ENCODE measurements at regions not wholly inside any gene's neighbourhood (a gene's known extent, or its start where the extent isn't known, plus 50 kb on each side); places are given as distances from the start of the nearest gene placed in this dataset.
"Not testable (repeated sequence)": the region's sequence is repeated elsewhere in the genome, so short reads cannot be mapped to it uniquely, and the experiment has no call there.

DNA sequence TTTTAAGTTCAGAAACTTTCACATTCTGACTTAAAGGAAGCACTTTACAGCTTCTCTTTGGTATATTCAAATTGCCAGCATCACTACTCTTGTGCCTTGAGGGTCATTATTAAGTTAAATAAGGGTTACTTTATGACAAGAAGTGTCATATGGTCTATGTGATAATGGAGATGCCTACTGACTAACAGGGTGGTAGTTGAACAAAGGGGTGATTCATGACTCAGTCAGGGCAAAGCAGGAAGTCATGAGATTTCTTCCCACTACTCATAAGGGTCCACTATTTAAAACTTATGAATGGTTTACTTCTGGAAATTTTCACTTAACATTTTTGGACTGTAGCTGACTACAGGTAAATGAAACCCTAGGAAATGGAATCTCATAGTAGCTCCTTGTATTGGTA is 938.3 kb upstream of the PTPRD start:
- DNase-seq = no peak

DNA sequence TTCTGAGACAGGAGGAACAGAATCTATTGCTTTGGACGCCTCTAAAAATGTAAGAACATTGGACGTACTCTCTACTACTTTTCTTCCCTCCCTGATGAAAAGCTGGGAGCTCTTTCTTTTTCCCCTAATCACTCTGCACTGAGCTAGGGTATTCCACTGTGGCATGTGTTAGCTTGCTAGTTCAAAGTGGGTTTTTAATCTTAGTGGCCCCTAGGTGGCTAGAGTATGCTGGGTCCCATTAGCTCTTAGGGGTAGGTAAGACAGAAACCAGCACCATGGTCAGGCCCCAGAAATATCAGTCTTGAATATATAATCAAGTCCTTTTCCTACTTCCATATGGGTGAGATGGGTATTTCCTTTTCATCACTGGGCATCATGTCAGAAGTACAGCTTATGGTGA is 945.2 kb upstream of the PTPRD start:
- no peak for DNase-seq
- TF ChIP-seq GATA1 (IDR thresholded peaks at IDR 0.05; ENCODE audit: low read depth, low read length) (no peak), POLR2A (IDR thresholded peaks at IDR 0.05; ENCODE audit: low read length) (no peak)

More for the DNA sequence above, 938.3 kb upstream of the PTPRD start:
- TF ChIP-seq GATA1 (IDR thresholded peaks at IDR 0.05; ENCODE audit: low read depth, low read length) = no peak
- no peak for TF ChIP-seq POLR2A (IDR thresholded peaks at IDR 0.05; ENCODE audit: low read length)

DNA sequence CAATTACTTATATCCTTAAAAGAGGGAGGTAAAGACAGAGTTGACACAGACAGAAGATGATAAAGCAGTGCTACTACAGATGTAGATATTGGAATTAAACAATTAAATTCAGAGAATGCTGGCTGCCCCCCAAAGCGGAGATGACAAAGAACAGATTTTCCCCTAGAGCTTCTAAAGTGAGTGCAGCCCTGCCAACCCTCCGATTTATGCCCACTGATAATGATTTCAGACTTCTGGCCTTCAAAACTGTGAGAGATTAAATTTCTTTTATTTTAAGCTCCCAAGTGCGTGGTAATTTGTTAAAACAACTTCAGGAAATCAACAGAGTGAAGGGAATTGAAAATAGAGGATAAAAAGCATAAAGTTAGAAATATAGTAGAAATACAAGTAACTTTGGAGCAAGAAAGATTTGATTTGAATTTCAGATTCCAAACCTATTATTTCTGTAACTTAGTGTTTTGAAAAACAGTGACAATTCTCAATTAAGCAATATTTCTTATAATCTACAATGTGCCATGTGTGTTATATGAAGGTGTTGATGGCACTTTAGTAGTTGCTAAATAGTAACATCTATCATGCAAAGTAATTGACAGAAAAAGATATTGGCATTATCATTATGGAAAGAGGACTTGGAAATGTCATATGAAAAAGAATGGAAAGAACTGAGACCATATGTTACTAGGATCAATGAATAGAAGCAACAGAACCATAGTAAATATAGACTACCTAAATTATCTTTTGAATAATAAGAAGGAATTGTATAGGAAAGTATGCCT is 946.4 kb upstream of the PTPRD start:
- TF ChIP-seq GATA1 (IDR thresholded peaks at IDR 0.05; ENCODE audit: low read depth, low read length) = no peak
- TF ChIP-seq POLR2A (IDR thresholded peaks at IDR 0.05; ENCODE audit: low read length) = no peak
- no peak for DNase-seq

- TF ChIP-seq GATA1 (IDR thresholded peaks at IDR 0.05; ENCODE audit: low read depth, low read length) (no peak), POLR2A (IDR thresholded peaks at IDR 0.05; ENCODE audit: low read length) (no peak)
- DNase-seq = no peak
Measured at GRCh38 chr9:11577522-11577921, 964.7 kb upstream of the PTPRD start.

DNA sequence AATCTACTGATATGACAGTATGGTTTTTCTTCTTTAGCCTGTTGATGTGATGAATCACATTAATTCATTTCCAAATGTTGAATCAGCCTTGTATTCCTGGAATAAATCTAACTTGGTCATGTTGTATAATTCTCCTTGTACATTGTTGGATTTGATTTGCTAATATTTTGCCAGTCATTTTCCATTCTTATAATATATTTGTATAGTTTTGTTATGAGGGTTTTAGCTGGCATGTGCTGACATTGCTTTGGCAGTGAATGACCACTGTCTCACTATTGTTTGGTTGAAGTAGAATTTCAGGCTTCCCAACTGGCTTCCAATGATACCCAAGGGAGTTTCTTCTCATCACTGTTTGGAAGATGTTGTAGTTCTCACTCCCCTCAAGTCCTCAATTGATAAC is 983.0 kb upstream of the PTPRD start:
- no peak for DNase-seq
- TF ChIP-seq POLR2A (IDR thresholded peaks at IDR 0.05; ENCODE audit: low read length) = no peak
- TF ChIP-seq GATA1 (IDR thresholded peaks at IDR 0.05; ENCODE audit: low read depth, low read length) = no peak

- TF ChIP-seq POLR2A (IDR thresholded peaks at IDR 0.05; ENCODE audit: low read length) = no peak
- no peak for TF ChIP-seq GATA1 (IDR thresholded peaks at IDR 0.05; ENCODE audit: low read depth, low read length)
- DNase-seq = no peak
Measured at GRCh38 chr9:11618241-11618805, 1005.5 kb upstream of the PTPRD start.

GRCh38 chr9:11632691-11633090 is 1019.9 kb upstream of the PTPRD start:
- DNase-seq = no peak
- no peak for TF ChIP-seq GATA1 (IDR thresholded peaks at IDR 0.05; ENCODE audit: low read depth, low read length)
- no peak for TF ChIP-seq POLR2A (IDR thresholded peaks at IDR 0.05; ENCODE audit: low read length)

GRCh38 chr9:11646831-11647230 is 1034.0 kb upstream of the PTPRD start:
- DNase-seq = no peak
- TF ChIP-seq GATA1 (IDR thresholded peaks at IDR 0.05; ENCODE audit: low read depth, low read length) = no peak
- TF ChIP-seq POLR2A (IDR thresholded peaks at IDR 0.05; ENCODE audit: low read length) = no peak

- DNase-seq = no peak
- TF ChIP-seq POLR2A (IDR thresholded peaks at IDR 0.05; ENCODE audit: low read length) (no peak), GATA1 (IDR thresholded peaks at IDR 0.05; ENCODE audit: low read depth, low read length) (no peak)
Measured at GRCh38 chr9:11653867-11654266, 1039.3 kb upstream of the TYRP1 start.

DNA sequence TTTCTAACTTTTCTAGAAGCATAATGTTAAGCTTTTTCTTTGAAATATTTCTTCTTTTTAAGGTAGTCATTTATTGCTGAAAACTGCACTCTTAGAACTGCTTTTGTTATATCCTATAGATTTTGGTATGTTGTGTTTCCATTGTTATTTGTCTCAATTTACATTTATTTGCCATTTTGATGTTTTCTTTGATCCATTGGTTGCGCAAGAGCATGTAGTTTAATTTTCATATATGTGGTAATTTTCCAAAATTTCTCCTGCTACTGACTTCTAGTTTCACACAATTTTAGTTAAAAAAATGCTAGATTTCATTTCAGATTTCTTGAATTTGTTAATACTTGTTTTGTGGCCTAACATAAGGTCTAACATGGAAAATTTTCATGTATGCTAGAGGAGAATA is 1029.3 kb upstream of the TYRP1 start:
- TF ChIP-seq GATA1 (IDR thresholded peaks at IDR 0.05; ENCODE audit: low read depth, low read length) = no peak
- TF ChIP-seq POLR2A (IDR thresholded peaks at IDR 0.05; ENCODE audit: low read length) = no peak
- DNase-seq = no peak

- no peak for DNase-seq
- no peak for TF ChIP-seq POLR2A (IDR thresholded peaks at IDR 0.05; ENCODE audit: low read length)
- TF ChIP-seq GATA1 (IDR thresholded peaks at IDR 0.05; ENCODE audit: low read depth, low read length) = no peak
Measured at GRCh38 chr9:11676821-11677220, 1016.4 kb upstream of the TYRP1 start.

DNA sequence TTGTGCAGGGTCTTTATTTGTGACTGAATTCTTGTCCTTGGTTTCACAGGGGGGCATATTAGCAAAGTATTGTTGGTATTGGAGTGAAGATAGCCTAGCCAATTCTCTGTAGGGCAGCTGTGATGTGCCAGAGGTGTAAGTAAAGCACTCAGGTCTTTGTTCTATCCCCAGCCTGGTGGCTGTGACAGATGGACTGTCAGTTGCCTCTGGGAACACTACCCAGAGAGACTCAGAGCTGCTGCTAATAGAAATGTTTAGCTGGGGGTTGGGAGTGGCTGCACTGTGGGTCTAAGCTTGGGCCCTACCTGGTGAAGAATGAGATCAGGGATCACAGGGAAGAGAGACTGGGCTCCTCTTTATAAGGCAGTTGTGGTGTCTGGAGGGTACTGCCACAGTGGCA is 1006.5 kb upstream of the TYRP1 start:
- no peak for DNase-seq
- TF ChIP-seq GATA1 (IDR thresholded peaks at IDR 0.05; ENCODE audit: low read depth, low read length) = no peak

DNA sequence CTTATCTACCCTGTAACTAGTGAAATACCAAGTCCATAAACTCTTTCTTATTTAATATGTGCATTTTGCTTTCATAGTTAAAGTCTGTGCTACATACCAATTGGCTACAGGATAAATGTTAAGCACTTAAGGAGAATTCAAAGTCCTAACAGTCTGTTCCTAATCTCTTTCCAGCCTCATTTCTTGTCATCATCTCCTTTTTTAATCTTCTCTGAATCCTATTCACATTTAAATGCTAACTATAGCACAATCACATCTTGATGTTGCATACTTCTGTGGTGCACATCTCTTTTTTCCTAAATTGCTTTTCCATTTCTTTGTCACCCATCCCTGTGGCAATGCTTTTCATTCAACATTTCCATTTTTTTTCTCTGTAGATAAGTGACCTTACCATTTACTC is 996.1 kb upstream of the TYRP1 start:
- no peak for DNase-seq
- TF ChIP-seq GATA1 (IDR thresholded peaks at IDR 0.05; ENCODE audit: low read depth, low read length) (no peak), POLR2A (IDR thresholded peaks at IDR 0.05; ENCODE audit: low read length) (no peak)

DNA sequence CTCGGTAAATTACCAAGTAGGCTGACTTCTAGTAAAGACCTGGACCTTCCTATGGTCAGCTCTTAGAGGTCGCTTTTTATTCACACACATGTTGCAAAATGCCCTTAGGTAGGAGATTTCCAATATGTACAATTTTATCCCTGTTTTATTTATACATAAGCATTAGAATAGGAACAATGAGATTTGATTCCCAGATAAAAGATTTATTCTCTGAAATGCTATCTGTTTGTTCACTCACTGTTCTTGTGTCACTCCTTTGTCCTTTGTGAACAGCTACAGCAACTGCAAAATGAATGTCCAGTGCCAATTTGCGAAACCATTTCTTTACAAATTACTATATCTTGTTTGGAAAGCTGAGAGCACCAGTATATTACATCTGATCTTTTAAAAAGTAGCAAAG is 991.5 kb upstream of the TYRP1 start:
- DNase-seq = no peak
- no peak for TF ChIP-seq POLR2A (IDR thresholded peaks at IDR 0.05; ENCODE audit: low read length)
- TF ChIP-seq GATA1 (IDR thresholded peaks at IDR 0.05; ENCODE audit: low read depth, low read length) = no peak

GRCh38 chr9:11702548-11702947 is 990.6 kb upstream of the TYRP1 start:
- DNase-seq = no peak
- TF ChIP-seq POLR2A (IDR thresholded peaks at IDR 0.05; ENCODE audit: low read length) (no peak), GATA1 (IDR thresholded peaks at IDR 0.05; ENCODE audit: low read depth, low read length) (no peak)

GRCh38 chr9:11704198-11704597 is 989.0 kb upstream of the TYRP1 start:
- DNase-seq = not testable (repeated sequence)
